Activated naive CD8-positive, alpha-beta T cell treated with anti-CD3 and anti-CD28 coated beads for 36 hours (primary cell): ENCODE measurements at regions not wholly inside any gene's neighbourhood (a gene's known extent, or its start where the extent isn't known, plus 50 kb on each side); places are given as distances from the start of the nearest gene placed in this dataset.
"Not testable (repeated sequence)": the region's sequence is repeated elsewhere in the genome, so short reads cannot be mapped to it uniquely, and the experiment has no call there.

Experiments used
- DNase-seq: peaks from one replicate; pipeline ENCODE4 v3.0.0; 2021
- H3K27ac Mint-ChIP-seq: one replicate; pipeline ENCODE4 v1.8.0; 2022; ENCODE audit warnings: mild to moderate bottlenecking, moderate library complexity, mixed read lengths
- H3K27me3 Mint-ChIP-seq: one replicate; pipeline ENCODE4 v1.8.0; 2022; ENCODE audit warnings: mild to moderate bottlenecking, mixed read lengths
- H3K36me3 Mint-ChIP-seq: one replicate; pipeline ENCODE4 v1.8.0; 2021; ENCODE audit warnings: mild to moderate bottlenecking, mixed read lengths
- H3K4me1 Mint-ChIP-seq: one replicate; pipeline ENCODE4 v1.8.0; 2021; ENCODE audit warnings: mixed read lengths
- H3K4me3 Mint-ChIP-seq: one replicate; pipeline ENCODE4 v1.8.0; 2022; ENCODE audit warnings: mild to moderate bottlenecking, moderate library complexity, mixed read lengths
- H3K9me3 Mint-ChIP-seq: one replicate; pipeline ENCODE4 v1.8.0; 2022; ENCODE audit warnings: mixed read lengths

GRCh38 chr3:66552846-66553245 lies 52.0 kb upstream of the LRIG1 start:
- H3K9me3 Mint-ChIP-seq, result no peaks in the 10 kb centered on the region
- H3K4me3 Mint-ChIP-seq, result no peak overlapping the region
- DNase-seq, result no peak
- H3K4me1 Mint-ChIP-seq, result peaks cover 4% of the 10 kb centered on the region
- no peak overlapping the region for H3K27ac Mint-ChIP-seq
- peaks cover 9% of the 10 kb centered on the region for H3K27me3 Mint-ChIP-seq
- no peaks in the 10 kb centered on the region for H3K36me3 Mint-ChIP-seq

- H3K36me3 Mint-ChIP-seq, result no peaks in the 10 kb centered on the region
- peaks cover 4% of the 10 kb centered on the region for H3K4me1 Mint-ChIP-seq
- DNase-seq, result no peak
- H3K27me3 Mint-ChIP-seq, result peaks cover 9% of the 10 kb centered on the region
- H3K4me3 Mint-ChIP-seq, result no peak overlapping the region
- H3K9me3 Mint-ChIP-seq, result no peaks in the 10 kb centered on the region
- H3K27ac Mint-ChIP-seq, result no peak overlapping the region
Observed at GRCh38 chr3:66553441-66554113, 52.8 kb upstream of the LRIG1 start.

DNA sequence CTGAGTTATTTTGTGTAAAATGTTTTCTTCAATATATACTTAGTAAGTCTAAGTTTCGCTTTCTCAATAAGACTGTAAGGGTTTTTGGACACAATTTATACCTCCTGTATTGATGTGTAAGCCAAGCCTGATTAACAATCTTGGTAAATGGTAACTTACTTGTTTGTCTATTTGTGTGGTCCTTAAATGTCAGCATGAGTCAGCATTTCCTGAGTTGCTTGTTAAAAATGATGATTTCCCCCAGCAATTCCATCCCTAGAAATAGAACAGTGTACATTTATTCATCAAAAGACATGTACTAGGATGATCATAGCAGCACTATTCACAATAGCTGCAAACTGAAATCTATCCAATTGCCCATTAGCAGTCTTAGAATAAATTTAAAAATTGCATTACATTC lies 53.4 kb upstream of the LRIG1 start:
- Mint-ChIP-seq H3K27me3 (peaks cover 9% of the 10 kb centered on the region), H3K4me3 (no peak overlapping the region), H3K9me3 (peaks cover 1% of the 10 kb centered on the region), H3K27ac (no peak overlapping the region), H3K4me1 (peaks cover 4% of the 10 kb centered on the region), H3K36me3 (no peaks in the 10 kb centered on the region)
- no peak for DNase-seq

DNA sequence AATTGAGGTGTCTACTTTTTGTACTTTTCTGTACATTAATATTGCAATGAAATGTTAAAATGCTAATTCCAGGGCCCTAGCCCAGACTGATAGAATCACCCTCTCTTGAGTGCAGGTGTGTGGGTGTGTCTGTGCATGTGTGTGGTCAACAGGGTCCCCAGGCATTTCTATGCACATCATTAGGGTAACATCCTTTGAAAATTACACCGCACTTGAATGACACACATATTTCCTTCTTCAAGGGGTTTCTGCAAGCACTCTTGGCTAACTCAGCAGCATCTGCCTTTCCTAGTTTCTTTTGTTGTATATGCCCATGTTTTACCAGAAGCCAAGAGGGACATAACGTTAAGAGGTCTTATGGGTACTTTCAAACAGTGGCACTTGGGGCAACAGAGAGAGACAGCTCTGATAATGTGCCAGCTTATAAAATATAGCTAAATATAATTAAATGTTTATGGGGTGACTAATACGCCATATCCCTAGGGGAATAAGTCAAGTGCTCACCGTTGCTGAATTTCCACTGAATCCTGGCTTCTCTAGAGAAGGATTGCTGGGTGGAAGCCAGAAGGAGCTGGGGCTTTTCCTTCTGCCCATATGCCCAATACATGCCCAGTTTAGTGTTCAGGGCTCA lies 54.5 kb upstream of the LRIG1 start:
- H3K4me1 Mint-ChIP-seq, result peaks cover 4% of the 10 kb centered on the region
- H3K9me3 Mint-ChIP-seq, result peaks cover 3% of the 10 kb centered on the region
- H3K27ac Mint-ChIP-seq, result no peak overlapping the region
- H3K27me3 Mint-ChIP-seq, result peaks cover 9% of the 10 kb centered on the region
- no peaks in the 10 kb centered on the region for H3K36me3 Mint-ChIP-seq
- H3K4me3 Mint-ChIP-seq, result no peak overlapping the region
- no peak for DNase-seq

- H3K4me1 Mint-ChIP-seq, result peaks cover 4% of the 10 kb centered on the region
- no peak overlapping the region for H3K27ac Mint-ChIP-seq
- no peaks in the 10 kb centered on the region for H3K36me3 Mint-ChIP-seq
- no peak for DNase-seq
- no peak overlapping the region for H3K4me3 Mint-ChIP-seq
- peaks cover 7% of the 10 kb centered on the region for H3K9me3 Mint-ChIP-seq
- H3K27me3 Mint-ChIP-seq, result peaks cover 6% of the 10 kb centered on the region
Observed at GRCh38 chr3:66557170-66557569, 56.3 kb upstream of the LRIG1 start.

DNA sequence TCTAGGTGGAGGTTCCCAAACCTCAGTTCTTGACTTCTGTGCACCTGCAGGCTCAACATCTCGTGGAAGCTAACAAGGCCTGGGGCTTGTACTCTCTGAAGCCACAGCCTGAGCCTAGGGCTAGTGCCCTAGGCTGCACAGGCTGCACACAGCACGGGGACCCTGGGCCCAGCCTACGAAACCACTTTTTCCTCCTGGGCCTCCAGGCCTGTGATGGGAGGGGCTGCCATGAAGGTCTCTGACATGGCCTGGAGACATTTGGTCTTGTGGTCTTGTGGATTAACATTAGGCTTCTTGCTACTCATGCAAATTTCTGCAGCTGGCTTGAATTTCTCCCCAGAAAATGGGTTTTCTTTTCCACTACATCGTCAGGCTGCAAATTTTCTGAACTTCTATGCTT lies 59.1 kb upstream of the LRIG1 start:
- not testable (repeated sequence) for H3K27me3 Mint-ChIP-seq, H3K36me3 Mint-ChIP-seq, DNase-seq, H3K4me3 Mint-ChIP-seq, H3K4me1 Mint-ChIP-seq, H3K9me3 Mint-ChIP-seq, H3K27ac Mint-ChIP-seq

- Mint-ChIP-seq H3K27ac (no peak overlapping the region), H3K9me3 (peaks cover 7% of the 10 kb centered on the region), H3K4me1 (no peaks in the 10 kb centered on the region), H3K4me3 (no peak overlapping the region), H3K36me3 (no peaks in the 10 kb centered on the region), H3K27me3 (no peaks in the 10 kb centered on the region)
- DNase-seq, result no peak
Observed at GRCh38 chr3:66561367-66561766, 60.5 kb upstream of the LRIG1 start.

DNA sequence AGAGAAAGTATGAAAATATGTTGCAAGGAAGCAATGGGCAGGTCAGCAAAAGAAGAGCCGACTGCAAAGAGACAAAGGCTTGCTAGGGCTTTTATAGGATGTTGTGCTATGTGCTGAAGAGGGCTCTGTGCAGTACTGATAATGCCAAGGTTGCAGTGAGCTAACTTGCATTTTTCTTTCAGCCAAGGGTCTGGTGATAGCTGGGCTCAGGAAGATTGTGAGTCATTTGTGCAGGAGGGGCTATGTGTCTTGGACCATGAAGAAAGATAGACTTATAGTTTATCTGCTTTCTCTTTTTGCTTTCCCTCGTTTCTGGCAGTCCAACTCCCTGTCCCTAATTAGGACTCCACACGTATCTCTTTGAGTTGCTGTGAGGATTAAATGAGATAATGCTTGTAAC lies 64.5 kb upstream of the LRIG1 start:
- no peaks in the 10 kb centered on the region for H3K27me3 Mint-ChIP-seq
- no peak overlapping the region for H3K27ac Mint-ChIP-seq
- no peak overlapping the region for H3K4me3 Mint-ChIP-seq
- peaks cover 4% of the 10 kb centered on the region for H3K9me3 Mint-ChIP-seq
- DNase-seq, result no peak
- no peaks in the 10 kb centered on the region for H3K36me3 Mint-ChIP-seq
- H3K4me1 Mint-ChIP-seq, result no peaks in the 10 kb centered on the region

DNA sequence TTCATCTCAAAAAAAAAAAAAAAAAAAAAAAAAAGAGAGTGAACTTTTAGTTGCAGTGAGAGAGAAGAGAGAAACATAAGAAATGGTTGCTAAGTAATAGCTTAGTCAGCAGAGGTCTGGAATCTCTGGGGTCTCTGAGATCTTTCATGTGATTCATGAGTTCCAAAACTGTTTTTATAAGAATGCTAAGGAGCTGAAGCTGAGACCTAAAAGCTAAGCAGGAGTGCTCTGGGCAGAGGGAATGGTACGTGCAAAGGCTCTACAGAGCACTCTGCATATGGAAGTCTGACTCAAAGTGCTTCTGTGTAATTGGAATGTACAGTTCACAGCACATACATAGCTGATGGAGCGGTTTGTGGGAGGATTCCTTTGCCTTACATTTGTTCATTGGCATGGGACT lies 66.3 kb upstream of the LRIG1 start:
- H3K27me3 Mint-ChIP-seq, result no peaks in the 10 kb centered on the region
- no peak overlapping the region for H3K27ac Mint-ChIP-seq

GRCh38 chr3:66572090-66572675 lies 71.4 kb upstream of the LRIG1 start:
- no peak overlapping the region for H3K27ac Mint-ChIP-seq
- no peaks in the 10 kb centered on the region for H3K27me3 Mint-ChIP-seq
- H3K4me1 Mint-ChIP-seq, result no peaks in the 10 kb centered on the region
- H3K9me3 Mint-ChIP-seq, result no peaks in the 10 kb centered on the region
- H3K36me3 Mint-ChIP-seq, result no peaks in the 10 kb centered on the region
- DNase-seq, result no peak
- H3K4me3 Mint-ChIP-seq, result no peak overlapping the region

More for the DNA sequence above, 66.3 kb upstream of the LRIG1 start:
- Mint-ChIP-seq H3K36me3 (no peaks in the 10 kb centered on the region), H3K4me1 (no peaks in the 10 kb centered on the region), H3K4me3 (no peak overlapping the region), H3K9me3 (no peaks in the 10 kb centered on the region)
- no peak for DNase-seq

- no peaks in the 10 kb centered on the region for H3K4me1 Mint-ChIP-seq
- H3K4me3 Mint-ChIP-seq, result no peak overlapping the region
- no peaks in the 10 kb centered on the region for H3K36me3 Mint-ChIP-seq
- no peak for DNase-seq
- no peaks in the 10 kb centered on the region for H3K27me3 Mint-ChIP-seq
- no peaks in the 10 kb centered on the region for H3K9me3 Mint-ChIP-seq
- no peak overlapping the region for H3K27ac Mint-ChIP-seq
Observed at GRCh38 chr3:66572938-66573710, 72.3 kb upstream of the LRIG1 start.

GRCh38 chr3:66574091-66574490 lies 73.3 kb upstream of the LRIG1 start:
- no peak for DNase-seq
- Mint-ChIP-seq H3K9me3 (peaks cover 4% of the 10 kb centered on the region), H3K27me3 (peaks cover 4% of the 10 kb centered on the region), H3K36me3 (no peaks in the 10 kb centered on the region), H3K27ac (no peak overlapping the region), H3K4me3 (no peak overlapping the region), H3K4me1 (no peaks in the 10 kb centered on the region)

DNA sequence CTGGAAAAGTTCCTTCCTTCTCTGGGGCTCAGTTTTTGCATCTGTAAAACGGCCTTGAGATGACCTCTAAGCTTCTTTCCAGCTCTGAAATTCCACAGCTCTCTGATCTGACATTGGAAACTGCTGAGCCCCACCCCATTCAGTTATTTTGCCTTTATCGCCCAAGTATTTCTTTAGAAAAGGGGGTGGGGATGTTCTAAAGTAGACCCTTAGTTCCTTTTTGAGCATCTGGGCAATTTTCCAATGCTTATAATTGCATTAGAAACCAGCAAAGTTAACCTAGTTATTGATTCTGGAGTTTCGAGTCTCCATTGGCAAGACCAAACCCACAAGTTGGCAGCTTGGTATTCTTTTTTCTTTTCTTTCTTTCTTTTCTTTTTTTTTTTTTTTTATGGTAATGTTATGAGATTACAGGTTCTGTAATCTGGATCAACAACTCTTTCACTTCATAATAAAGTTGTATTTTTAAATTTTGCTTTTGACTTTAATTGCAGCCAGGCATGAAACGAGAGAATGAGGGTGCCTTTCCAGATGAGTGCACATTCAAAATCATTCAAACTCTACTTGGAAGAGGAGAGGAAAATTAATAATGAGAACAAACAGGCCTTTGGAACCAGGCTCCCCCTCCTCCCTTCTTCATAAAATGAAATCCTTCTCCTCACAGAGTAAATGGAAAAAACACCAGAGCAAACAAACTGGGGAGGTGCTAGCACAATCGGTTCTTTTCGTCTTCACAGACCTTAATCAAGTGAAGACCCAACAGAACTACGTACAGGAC lies 76.8 kb upstream of the LRIG1 start:
- no peaks in the 10 kb centered on the region for H3K36me3 Mint-ChIP-seq
- H3K4me3 Mint-ChIP-seq, result no peak overlapping the region
- H3K27me3 Mint-ChIP-seq, result peaks cover 22% of the 10 kb centered on the region

DNA sequence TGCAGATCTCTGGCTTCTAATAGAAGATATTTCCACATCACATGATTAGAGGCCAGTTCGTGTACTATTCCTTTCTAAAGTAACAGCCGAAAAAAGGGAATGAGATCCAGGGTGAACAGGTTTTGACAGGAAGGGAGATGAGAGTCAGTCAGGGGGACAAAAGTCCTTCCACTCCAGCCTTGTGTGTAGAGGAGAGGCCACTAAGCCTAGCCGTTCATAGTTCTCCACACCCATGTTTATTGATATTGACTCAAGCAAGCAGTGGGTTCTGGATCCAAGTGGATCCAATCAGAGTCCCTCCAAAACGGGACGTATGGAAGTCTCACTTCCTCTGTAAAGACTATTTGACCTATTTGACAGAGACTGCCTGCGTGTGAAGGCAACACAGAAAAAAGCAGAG lies 80.4 kb upstream of the LRIG1 start:
- Mint-ChIP-seq H3K4me3 (no peak overlapping the region), H3K36me3 (no peaks in the 10 kb centered on the region), H3K27me3 (peaks cover 41% of the 10 kb centered on the region), H3K27ac (no peak overlapping the region), H3K4me1 (peaks cover 3% of the 10 kb centered on the region), H3K9me3 (peaks cover 9% of the 10 kb centered on the region)
- DNase-seq, result no peak

More for the DNA sequence above, 76.8 kb upstream of the LRIG1 start:
- Mint-ChIP-seq H3K9me3 (peaks cover 7% of the 10 kb centered on the region), H3K4me1 (no peaks in the 10 kb centered on the region), H3K27ac (no peak overlapping the region)
- DNase-seq, result no peak
